ENCODE measurements at regions not wholly inside any gene's neighbourhood (a gene's known extent, or its start where the extent isn't known, plus 50 kb on each side); places are given as distances from the start of the nearest gene placed in this dataset.
"Not testable (repeated sequence)": the region's sequence is repeated elsewhere in the genome, so short reads cannot be mapped to it uniquely, and the experiment has no call there.

- no peak overlapping the region for H3K9ac ChIP-seq (ENCODE audit: low read length)
- H3K9me3 ChIP-seq (ENCODE audit: control insufficient read depth, low read length) = no peaks in the 10 kb centered on the region
- H3K4me1 ChIP-seq (ENCODE audit: control insufficient read depth, insufficient read depth, low read length) = no peaks in the 10 kb centered on the region
- H3K4me3 ChIP-seq (ENCODE audit: low read length) = no peak overlapping the region
- H3K36me3 ChIP-seq (ENCODE audit: control insufficient read depth, insufficient read depth, low read length, severe bottlenecking) = no peaks in the 10 kb centered on the region
- no peak for DNase-seq (ENCODE audit: low read depth)
- H3K27me3 ChIP-seq (replicated peaks; ENCODE audit: control insufficient read depth, insufficient read depth, low read length) = no peaks in the 10 kb centered on the region
Observed at GRCh38 chr15:96135166-96136093, 195.1 kb upstream of the NR2F2 start.

DNA sequence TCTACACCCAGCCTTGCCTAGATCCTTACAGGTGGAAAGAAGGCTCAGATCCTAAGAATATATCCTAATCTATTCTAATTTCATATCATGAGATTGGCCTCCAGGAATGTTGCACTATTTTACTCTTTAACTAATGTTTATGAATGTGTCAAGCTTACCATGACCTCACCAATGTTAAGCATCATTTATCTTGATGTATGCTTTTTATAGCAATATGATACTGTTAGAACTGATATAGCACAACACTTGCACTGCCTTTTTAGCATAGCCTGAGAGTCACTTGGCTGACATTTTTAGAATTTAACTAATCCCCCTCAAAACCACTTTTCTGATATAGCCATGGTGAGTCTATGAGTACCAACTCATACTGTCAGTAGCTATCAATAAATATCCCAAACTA, 191.5 kb upstream of the NR2F2 start:
- H3K36me3 ChIP-seq (ENCODE audit: control insufficient read depth, insufficient read depth, low read length, severe bottlenecking) = no peaks in the 10 kb centered on the region

GRCh38 chr15:96142498-96142897, 188.0 kb upstream of the NR2F2 start:
- Histone ChIP-seq H3K4me1 (ENCODE audit: control insufficient read depth, insufficient read depth, low read length) (no peaks in the 10 kb centered on the region), H3K27me3 (replicated peaks; ENCODE audit: control insufficient read depth, insufficient read depth, low read length) (no peaks in the 10 kb centered on the region), H3K9ac (ENCODE audit: low read length) (no peak overlapping the region), H3K36me3 (ENCODE audit: control insufficient read depth, insufficient read depth, low read length, severe bottlenecking) (no peaks in the 10 kb centered on the region), H3K9me3 (ENCODE audit: control insufficient read depth, low read length) (no peaks in the 10 kb centered on the region), H3K4me3 (ENCODE audit: low read length) (no peak overlapping the region)
- no peak for DNase-seq (ENCODE audit: low read depth)

More for the DNA sequence above, 191.5 kb upstream of the NR2F2 start:
- Histone ChIP-seq H3K4me1 (ENCODE audit: control insufficient read depth, insufficient read depth, low read length) (no peaks in the 10 kb centered on the region), H3K9ac (ENCODE audit: low read length) (no peak overlapping the region), H3K27me3 (replicated peaks; ENCODE audit: control insufficient read depth, insufficient read depth, low read length) (no peaks in the 10 kb centered on the region), H3K9me3 (ENCODE audit: control insufficient read depth, low read length) (no peaks in the 10 kb centered on the region), H3K4me3 (ENCODE audit: low read length) (no peak overlapping the region)
- no peak for DNase-seq (ENCODE audit: low read depth)

DNA sequence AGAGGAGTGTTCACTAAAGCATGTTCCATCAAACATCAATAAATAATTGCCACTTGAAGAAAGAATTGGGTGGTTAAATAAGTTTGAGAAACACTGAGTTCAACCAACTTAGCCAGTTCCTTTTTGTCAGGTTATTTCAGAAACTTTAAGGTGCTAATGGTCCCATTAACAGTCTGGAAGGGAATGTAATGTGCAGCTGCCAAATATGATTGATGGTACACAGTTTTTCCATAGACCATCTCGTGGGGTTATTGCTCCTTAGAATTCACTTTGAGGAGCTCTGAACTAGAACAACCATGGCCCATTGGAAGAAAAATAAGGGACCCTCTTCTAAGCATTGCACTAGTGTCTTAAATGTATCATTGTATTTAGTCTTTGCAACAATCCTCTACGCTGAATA, 185.8 kb upstream of the NR2F2 start:
- Histone ChIP-seq H3K4me3 (ENCODE audit: low read length) (no peak overlapping the region), H3K4me1 (ENCODE audit: control insufficient read depth, insufficient read depth, low read length) (no peaks in the 10 kb centered on the region), H3K36me3 (ENCODE audit: control insufficient read depth, insufficient read depth, low read length, severe bottlenecking) (no peaks in the 10 kb centered on the region), H3K9me3 (ENCODE audit: control insufficient read depth, low read length) (no peaks in the 10 kb centered on the region), H3K9ac (ENCODE audit: low read length) (no peak overlapping the region), H3K27me3 (replicated peaks; ENCODE audit: control insufficient read depth, insufficient read depth, low read length) (no peaks in the 10 kb centered on the region)
- DNase-seq (ENCODE audit: low read depth) = no peak

- Histone ChIP-seq H3K4me3 (ENCODE audit: low read length) (no peak overlapping the region), H3K4me1 (ENCODE audit: control insufficient read depth, insufficient read depth, low read length) (no peaks in the 10 kb centered on the region), H3K9me3 (ENCODE audit: control insufficient read depth, low read length) (no peaks in the 10 kb centered on the region), H3K36me3 (ENCODE audit: control insufficient read depth, insufficient read depth, low read length, severe bottlenecking) (no peaks in the 10 kb centered on the region), H3K9ac (ENCODE audit: low read length) (no peak overlapping the region), H3K27me3 (replicated peaks; ENCODE audit: control insufficient read depth, insufficient read depth, low read length) (no peaks in the 10 kb centered on the region)
- DNase-seq (ENCODE audit: low read depth) = peak; percentile 13
Observed at GRCh38 chr15:96146726-96147125, 183.8 kb upstream of the NR2F2 start.

DNA sequence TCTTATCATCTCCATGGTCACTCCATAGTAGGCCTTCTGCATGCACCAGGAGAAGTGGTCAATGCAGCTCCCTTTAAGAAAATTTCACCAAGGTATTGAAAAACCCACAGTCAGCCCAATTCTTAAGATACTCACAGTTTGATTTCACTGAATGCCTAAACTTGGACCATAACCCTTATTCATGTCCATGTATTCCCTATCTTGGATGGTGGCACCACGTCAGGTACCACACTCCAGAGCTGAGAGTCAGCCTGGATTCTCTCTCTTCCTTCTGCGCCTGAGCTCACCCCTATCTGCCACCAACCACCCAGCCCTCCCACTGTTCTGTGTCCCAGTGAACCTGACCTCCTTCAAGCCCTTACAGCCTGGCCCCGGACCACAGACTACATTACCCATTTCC, 183.2 kb upstream of the NR2F2 start:
- H3K27me3 ChIP-seq (replicated peaks; ENCODE audit: control insufficient read depth, insufficient read depth, low read length) = no peaks in the 10 kb centered on the region
- no peaks in the 10 kb centered on the region for H3K36me3 ChIP-seq (ENCODE audit: control insufficient read depth, insufficient read depth, low read length, severe bottlenecking)
- DNase-seq (ENCODE audit: low read depth) = no peak
- H3K9me3 ChIP-seq (ENCODE audit: control insufficient read depth, low read length) = no peaks in the 10 kb centered on the region
- H3K4me1 ChIP-seq (ENCODE audit: control insufficient read depth, insufficient read depth, low read length) = no peaks in the 10 kb centered on the region
- H3K9ac ChIP-seq (ENCODE audit: low read length) = no peak overlapping the region
- H3K4me3 ChIP-seq (ENCODE audit: low read length) = no peak overlapping the region

DNA sequence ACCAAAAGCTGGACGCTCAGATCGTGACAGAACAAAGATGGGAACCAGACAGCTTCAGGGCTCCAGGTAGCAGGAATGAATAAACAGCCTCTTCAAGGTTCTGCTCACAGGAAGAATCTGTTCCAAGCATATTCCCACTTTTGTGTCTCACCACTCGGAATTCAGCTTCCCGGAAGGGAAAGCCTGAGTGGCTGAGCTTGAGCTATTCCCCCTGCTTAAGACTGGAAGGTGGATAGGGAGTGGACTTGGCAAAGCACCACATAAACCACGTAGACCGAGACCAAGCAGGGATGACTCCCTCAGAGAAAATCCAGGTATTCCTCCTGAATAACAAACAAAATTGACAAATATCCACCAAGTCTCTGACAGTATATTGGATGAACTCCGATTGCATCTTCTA, 180.2 kb upstream of the NR2F2 start:
- Histone ChIP-seq H3K4me3 (ENCODE audit: low read length) (no peak overlapping the region), H3K27me3 (replicated peaks; ENCODE audit: control insufficient read depth, insufficient read depth, low read length) (no peaks in the 10 kb centered on the region), H3K4me1 (ENCODE audit: control insufficient read depth, insufficient read depth, low read length) (no peaks in the 10 kb centered on the region), H3K9ac (ENCODE audit: low read length) (no peak overlapping the region), H3K9me3 (ENCODE audit: control insufficient read depth, low read length) (no peaks in the 10 kb centered on the region), H3K36me3 (ENCODE audit: control insufficient read depth, insufficient read depth, low read length, severe bottlenecking) (no peaks in the 10 kb centered on the region)
- DNase-seq (ENCODE audit: low read depth) = no peak

DNA sequence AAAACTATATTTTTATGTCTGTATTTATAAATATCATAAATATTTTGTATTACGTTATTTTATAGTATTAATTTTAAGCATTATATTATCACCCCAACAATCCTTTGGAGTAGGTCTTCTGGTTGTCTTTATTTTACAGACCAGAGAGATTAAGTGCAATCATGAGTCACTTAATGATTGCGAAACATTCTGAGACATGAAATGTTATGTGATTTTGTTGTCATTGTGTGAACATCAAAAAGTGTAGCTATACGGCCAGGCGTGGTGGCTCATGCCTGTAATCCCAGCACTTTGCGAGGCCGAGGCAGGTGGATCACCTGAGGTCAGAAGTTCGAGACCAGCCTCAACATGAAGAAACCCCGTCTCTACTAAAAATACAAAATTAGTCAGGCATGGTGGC, 178.8 kb upstream of the NR2F2 start:
- DNase-seq (ENCODE audit: low read depth) = peak; percentile 82
- H3K4me1 ChIP-seq (ENCODE audit: control insufficient read depth, insufficient read depth, low read length); H3K9me3 ChIP-seq (ENCODE audit: control insufficient read depth, low read length); H3K27me3 ChIP-seq (replicated peaks; ENCODE audit: control insufficient read depth, insufficient read depth, low read length); H3K4me3 ChIP-seq (ENCODE audit: low read length); H3K36me3 ChIP-seq (ENCODE audit: control insufficient read depth, insufficient read depth, low read length, severe bottlenecking); H3K9ac ChIP-seq (ENCODE audit: low read length): not testable (repeated sequence)

DNA sequence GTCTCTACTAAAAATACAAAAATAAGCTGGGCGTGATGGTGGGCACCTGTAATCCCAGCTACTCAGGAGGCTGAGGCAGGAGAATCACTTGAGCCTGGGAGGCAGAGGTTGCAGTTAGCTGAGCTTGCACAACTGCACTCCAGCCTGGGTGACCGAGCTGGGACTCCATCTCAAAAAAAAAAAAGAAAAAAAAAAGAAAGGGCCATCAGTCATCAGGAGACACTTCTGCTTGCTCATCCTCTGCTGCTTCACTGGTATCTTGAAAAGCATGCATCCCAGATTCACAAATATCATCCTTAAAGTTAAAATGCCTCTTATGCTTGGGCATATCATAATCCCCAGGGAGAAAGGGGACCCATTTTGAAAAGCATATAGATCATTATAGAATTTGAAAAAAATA, 176.6 kb upstream of the NR2F2 start:
- H3K27me3 ChIP-seq (replicated peaks; ENCODE audit: control insufficient read depth, insufficient read depth, low read length) = no peaks in the 10 kb centered on the region
- no peak overlapping the region for H3K4me3 ChIP-seq (ENCODE audit: low read length)
- no peaks in the 10 kb centered on the region for H3K4me1 ChIP-seq (ENCODE audit: control insufficient read depth, insufficient read depth, low read length)
- DNase-seq (ENCODE audit: low read depth) = no peak
- no peaks in the 10 kb centered on the region for H3K9me3 ChIP-seq (ENCODE audit: control insufficient read depth, low read length)
- H3K9ac ChIP-seq (ENCODE audit: low read length) = no peak overlapping the region
- no peaks in the 10 kb centered on the region for H3K36me3 ChIP-seq (ENCODE audit: control insufficient read depth, insufficient read depth, low read length, severe bottlenecking)

GRCh38 chr15:96158938-96159337, 171.6 kb upstream of the NR2F2 start:
- peaks cover 8% of the 10 kb centered on the region for H3K4me1 ChIP-seq (ENCODE audit: control insufficient read depth, insufficient read depth, low read length)
- no peak overlapping the region for H3K4me3 ChIP-seq (ENCODE audit: low read length)
- H3K27me3 ChIP-seq (replicated peaks; ENCODE audit: control insufficient read depth, insufficient read depth, low read length) = no peaks in the 10 kb centered on the region
- no peak overlapping the region for H3K9ac ChIP-seq (ENCODE audit: low read length)
- H3K9me3 ChIP-seq (ENCODE audit: control insufficient read depth, low read length) = no peaks in the 10 kb centered on the region
- DNase-seq (ENCODE audit: low read depth) = no peak
- H3K36me3 ChIP-seq (ENCODE audit: control insufficient read depth, insufficient read depth, low read length, severe bottlenecking) = no peaks in the 10 kb centered on the region

DNA sequence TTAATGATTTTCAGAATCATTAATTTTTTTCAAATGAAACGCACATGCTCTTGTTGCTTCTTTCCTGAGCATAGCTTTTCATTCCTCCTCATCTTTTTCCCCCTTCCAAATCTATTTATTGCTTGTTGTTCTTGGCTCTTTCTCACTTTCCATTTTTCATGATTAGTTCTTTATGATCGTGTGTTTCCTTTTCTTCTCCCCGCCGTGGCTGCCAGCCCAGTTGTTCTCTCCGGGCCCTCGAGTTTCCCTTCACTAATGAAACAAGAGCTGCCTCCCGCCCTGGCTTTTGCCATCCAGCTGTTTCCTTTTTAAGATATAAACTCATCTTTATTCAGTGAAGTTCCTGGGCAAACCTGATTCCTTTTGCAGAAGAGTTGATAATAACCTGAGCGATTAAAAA, 170.2 kb upstream of the NR2F2 start:
- Histone ChIP-seq H3K4me1 (ENCODE audit: control insufficient read depth, insufficient read depth, low read length) (peaks cover 8% of the 10 kb centered on the region), H3K36me3 (ENCODE audit: control insufficient read depth, insufficient read depth, low read length, severe bottlenecking) (no peaks in the 10 kb centered on the region), H3K9me3 (ENCODE audit: control insufficient read depth, low read length) (no peaks in the 10 kb centered on the region), H3K9ac (ENCODE audit: low read length) (peak overlapping the region; percentile 22), H3K4me3 (ENCODE audit: low read length) (peak overlapping the region; percentile 43), H3K27me3 (replicated peaks; ENCODE audit: control insufficient read depth, insufficient read depth, low read length) (no peaks in the 10 kb centered on the region)
- DNase-seq (ENCODE audit: low read depth) = no peak

DNA sequence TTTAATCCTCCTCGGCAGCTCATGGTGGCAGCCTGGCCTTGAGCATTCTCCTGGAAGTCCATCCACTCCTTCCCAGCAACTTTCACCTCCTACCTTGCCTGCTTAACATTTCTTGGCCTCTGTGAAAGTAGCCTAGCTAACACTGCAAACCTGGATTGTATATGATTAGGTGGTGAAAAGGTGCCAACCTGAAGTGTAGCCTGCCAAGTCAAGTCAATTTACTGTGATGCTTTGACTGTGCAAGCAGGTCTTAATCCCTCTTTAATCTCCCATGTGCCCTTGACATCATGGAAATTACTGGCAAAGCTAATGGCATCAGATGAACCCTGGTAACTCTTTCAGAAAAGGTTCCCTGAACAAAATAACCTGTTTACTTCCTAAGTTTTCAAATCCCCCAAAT, 169.7 kb upstream of the NR2F2 start:
- Histone ChIP-seq H3K4me3 (ENCODE audit: low read length) (peak overlapping the region; percentile 43), H3K27me3 (replicated peaks; ENCODE audit: control insufficient read depth, insufficient read depth, low read length) (no peaks in the 10 kb centered on the region), H3K36me3 (ENCODE audit: control insufficient read depth, insufficient read depth, low read length, severe bottlenecking) (no peaks in the 10 kb centered on the region), H3K4me1 (ENCODE audit: control insufficient read depth, insufficient read depth, low read length) (peaks cover 8% of the 10 kb centered on the region), H3K9ac (ENCODE audit: low read length) (peak overlapping the region; percentile 22), H3K9me3 (ENCODE audit: control insufficient read depth, low read length) (no peaks in the 10 kb centered on the region)
- no peak for DNase-seq (ENCODE audit: low read depth)

All from adipocyte (in vitro differentiated cells).